ENCODE measurements at regions not wholly inside any gene's neighbourhood (a gene's known extent, or its start where the extent isn't known, plus 50 kb on each side); places are given as distances from the start of the nearest gene placed in this dataset.

- Histone ChIP-seq H3K9me2 (replicated peaks; ENCODE audit: insufficient read depth) (no peaks in the 10 kb centered on the region), H4K20me1 (ENCODE audit: insufficient read depth, poor library complexity, severe bottlenecking) (no peaks in the 10 kb centered on the region), H3K36me3 (replicated peaks; ENCODE audit: insufficient read depth, low read depth) (no peaks in the 10 kb centered on the region), H3K9me3 (ENCODE audit: low read depth) (no peaks in the 10 kb centered on the region), H3K27ac (no peak overlapping the region), H2AFZ (no peak overlapping the region), H3K27me3 (no peaks in the 10 kb centered on the region), H3K4me1 (ENCODE audit: insufficient read depth) (peaks cover 18% of the 10 kb centered on the region), H3K4me2 (no peak overlapping the region), H3K79me2 (no peaks in the 10 kb centered on the region), H3K4me3 (no peak overlapping the region)
- DNase-seq (ENCODE audit: low spot score), result no peak
- WGBS (ENCODE audit: low lambda C conversion rate, missing lambda C conversion rate), result 76% methylated on average over 1 of the region's 1 CpG
- TF ChIP-seq CTCF (IDR thresholded peaks at IDR 0.05; ENCODE audit: poor library complexity) (no peak), EZH2phosphoT487 (IDR thresholded peaks at IDR 0.05; ENCODE audit: low read depth, severe bottlenecking, unreplicated experiment) (no peak), EZH2 (IDR thresholded peaks at IDR 0.05; ENCODE audit: borderline replicate concordance) (no peak)
Observed at GRCh38 chr3:14262212-14262611, 83.6 kb downstream of the LSM3 start.

- H2AFZ ChIP-seq, result no peak overlapping the region
- 86% methylated on average over 3 of the region's 3 CpGs for WGBS (ENCODE audit: low lambda C conversion rate, missing lambda C conversion rate)
- H3K4me3 ChIP-seq, result no peak overlapping the region
Observed at GRCh38 chr3:14262867-14263266, 84.2 kb downstream of the LSM3 start.

GRCh38 chr3:14263317-14264005 is 84.8 kb downstream of the LSM3 start:
- no peaks in the 10 kb centered on the region for H3K36me3 ChIP-seq (replicated peaks; ENCODE audit: insufficient read depth, low read depth)
- TF ChIP-seq EZH2 (IDR thresholded peaks at IDR 0.05; ENCODE audit: borderline replicate concordance) (no peak), EZH2phosphoT487 (IDR thresholded peaks at IDR 0.05; ENCODE audit: low read depth, severe bottlenecking, unreplicated experiment) (no peak), CTCF (IDR thresholded peaks at IDR 0.05; ENCODE audit: poor library complexity) (no peak)
- 83% methylated on average over 9 of the region's 9 CpGs for WGBS (ENCODE audit: low lambda C conversion rate, missing lambda C conversion rate)

More at GRCh38 chr3:14262867-14263266, 84.2 kb downstream of the LSM3 start:
- Histone ChIP-seq H3K79me2 (no peaks in the 10 kb centered on the region), H3K9me3 (ENCODE audit: low read depth) (no peaks in the 10 kb centered on the region), H3K27me3 (no peaks in the 10 kb centered on the region), H3K4me2 (no peak overlapping the region), H3K27ac (no peak overlapping the region), H3K4me1 (ENCODE audit: insufficient read depth) (peaks cover 18% of the 10 kb centered on the region), H4K20me1 (ENCODE audit: insufficient read depth, poor library complexity, severe bottlenecking) (no peaks in the 10 kb centered on the region), H3K36me3 (replicated peaks; ENCODE audit: insufficient read depth, low read depth) (no peaks in the 10 kb centered on the region), H3K9me2 (replicated peaks; ENCODE audit: insufficient read depth) (no peaks in the 10 kb centered on the region)
- DNase-seq (ENCODE audit: low spot score), result no peak
- TF ChIP-seq CTCF (IDR thresholded peaks at IDR 0.05; ENCODE audit: poor library complexity) (no peak), EZH2phosphoT487 (IDR thresholded peaks at IDR 0.05; ENCODE audit: low read depth, severe bottlenecking, unreplicated experiment) (no peak), EZH2 (IDR thresholded peaks at IDR 0.05; ENCODE audit: borderline replicate concordance) (no peak)

More at GRCh38 chr3:14263317-14264005, 84.8 kb downstream of the LSM3 start:
- Histone ChIP-seq H3K4me3 (no peak overlapping the region), H3K79me2 (no peaks in the 10 kb centered on the region), H3K27ac (no peak overlapping the region), H3K9me2 (replicated peaks; ENCODE audit: insufficient read depth) (no peaks in the 10 kb centered on the region), H3K4me1 (ENCODE audit: insufficient read depth) (peaks cover 18% of the 10 kb centered on the region), H3K9me3 (ENCODE audit: low read depth) (no peaks in the 10 kb centered on the region), H3K27me3 (no peaks in the 10 kb centered on the region), H4K20me1 (ENCODE audit: insufficient read depth, poor library complexity, severe bottlenecking) (no peaks in the 10 kb centered on the region), H3K4me2 (no peak overlapping the region), H2AFZ (no peak overlapping the region)
- no peak for DNase-seq (ENCODE audit: low spot score)
